BE2C (cell line): ENCODE measurements at regions not wholly inside any gene's neighbourhood (a gene's known extent, or its start where the extent isn't known, plus 50 kb on each side); places are given as distances from the start of the nearest gene placed in this dataset.

Source experiments
- DNase-seq: peaks from one replicate; pipeline ENCODE4 v3.0.0-alpha.2; 2020
- H3K27me3 ChIP-seq: fragments of 250-450 bp; sonication (Bioruptor Pico); 2 replicates; pipeline ENCODE4 v1.5.1; 2020; ENCODE audit warnings: mild to moderate bottlenecking
- H3K36me3 ChIP-seq: fragments of 250-450 bp; sonication (Bioruptor Pico); 2 replicates; pipeline ENCODE4 v1.5.1; 2020; ENCODE audit warnings: mild to moderate bottlenecking
- H3K4me1 ChIP-seq: fragments of 250-450 bp; sonication (Bioruptor Pico); 2 replicates; pipeline ENCODE4 v1.5.1; 2020
- H3K4me3 ChIP-seq: 2 replicates; pipeline ENCODE4 v1.5.1; 2011; ENCODE audit warnings: low read depth, low read length
- H3K9me3 ChIP-seq: fragments of 250-450 bp; sonication (Bioruptor Pico); 2 replicates; pipeline ENCODE4 v1.5.1; 2020
- CTCF ChIP-seq: IDR thresholded peaks from 2 replicates; pipeline ENCODE4 v1.5.1; 2012; ENCODE audit warnings: mild to moderate bottlenecking, low read depth, low read length

DNA sequence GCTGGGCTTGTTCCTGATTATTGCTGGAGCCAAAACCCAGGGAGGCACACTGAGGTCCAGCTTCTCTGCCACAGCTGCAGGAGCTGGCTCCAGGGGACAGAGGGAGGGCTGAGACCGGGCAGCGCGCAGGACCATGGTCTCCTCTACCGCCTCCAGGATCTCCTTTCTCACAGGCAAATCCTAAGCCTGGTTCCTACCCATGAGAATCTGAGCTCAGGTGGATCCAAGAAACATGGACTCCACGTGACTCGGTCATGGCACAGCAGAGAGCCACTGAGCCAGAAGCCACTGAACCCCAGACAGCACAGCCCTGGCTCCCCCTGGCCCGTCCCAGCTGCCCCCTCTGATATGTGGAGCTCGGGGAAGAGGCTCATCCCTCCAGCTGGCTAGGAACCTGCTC lies 653.4 kb upstream of the ID2 start:
- Histone ChIP-seq H3K9me3 (no peaks in the 10 kb centered on the region), H3K36me3 (no peaks in the 10 kb centered on the region), H3K27me3 (no peaks in the 10 kb centered on the region), H3K4me3 (no peak overlapping the region), H3K4me1 (no peaks in the 10 kb centered on the region)
- DNase-seq, result no peak
- no peak for TF ChIP-seq CTCF

DNA sequence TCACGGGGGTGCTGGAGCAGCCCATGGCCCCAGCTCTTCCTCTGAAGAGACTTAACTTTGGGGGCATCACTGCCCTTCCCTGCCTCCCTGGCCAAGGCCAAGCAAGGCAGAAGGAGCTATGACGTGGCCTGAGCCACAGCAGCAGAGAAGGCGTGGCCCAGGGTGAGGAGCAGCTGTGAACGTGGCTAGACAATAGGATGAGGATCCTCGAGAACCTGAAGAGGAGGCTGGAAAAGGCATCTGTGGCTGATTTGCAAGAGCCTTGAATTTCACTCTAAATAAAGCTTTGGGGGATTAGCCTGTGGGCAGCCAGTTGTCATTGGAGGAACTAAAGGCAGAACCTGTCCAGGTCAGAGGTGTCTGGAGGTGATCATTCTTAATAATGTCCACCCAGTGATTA lies 652.9 kb upstream of the ID2 start:
- Histone ChIP-seq H3K36me3 (no peaks in the 10 kb centered on the region), H3K4me1 (no peaks in the 10 kb centered on the region), H3K9me3 (no peaks in the 10 kb centered on the region), H3K4me3 (no peak overlapping the region), H3K27me3 (no peaks in the 10 kb centered on the region)
- no peak for TF ChIP-seq CTCF
- DNase-seq, result no peak

DNA sequence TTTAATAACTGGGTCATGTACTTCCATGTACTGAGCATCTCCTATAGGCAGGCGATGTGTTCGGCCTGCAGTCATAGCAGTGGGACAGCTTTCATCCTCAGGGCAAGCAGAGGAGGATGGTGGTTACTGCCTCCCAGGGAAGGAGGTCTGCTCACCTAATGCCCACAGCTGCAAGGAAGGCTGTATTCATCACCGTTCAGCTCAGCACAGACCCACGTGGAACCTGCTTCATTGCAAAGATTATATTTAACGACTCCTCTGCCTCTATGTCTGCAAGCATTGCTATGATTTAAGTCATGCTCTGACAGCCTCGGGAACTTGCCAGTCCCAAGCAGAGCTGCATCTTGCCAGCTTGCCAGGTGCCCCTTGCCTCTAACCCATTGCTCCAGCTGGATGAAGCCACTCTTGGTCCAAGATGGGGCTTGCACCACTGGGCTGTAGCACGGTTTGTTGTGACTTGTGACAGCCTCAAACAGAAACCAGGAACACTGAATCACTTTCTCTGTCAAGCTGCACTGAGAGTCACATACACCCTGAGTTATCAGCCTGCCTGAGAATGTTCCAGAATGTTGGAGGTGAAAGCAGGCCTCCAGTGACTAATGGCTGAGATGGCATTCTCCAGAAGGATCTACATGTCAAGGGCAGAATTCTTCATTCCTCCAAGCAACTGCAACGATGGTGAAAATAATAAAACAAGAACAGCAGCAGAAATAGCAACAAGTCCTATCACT lies 651.1 kb upstream of the ID2 start:
- H3K27me3 ChIP-seq, result no peaks in the 10 kb centered on the region
- no peak overlapping the region for H3K4me3 ChIP-seq
- no peaks in the 10 kb centered on the region for H3K4me1 ChIP-seq
- no peak for DNase-seq
- no peak for TF ChIP-seq CTCF
- no peaks in the 10 kb centered on the region for H3K36me3 ChIP-seq
- no peaks in the 10 kb centered on the region for H3K9me3 ChIP-seq

GRCh38 chr2:8031370-8031769 lies 650.5 kb upstream of the ID2 start:
- no peak for DNase-seq
- no peak for TF ChIP-seq CTCF
- Histone ChIP-seq H3K27me3 (no peaks in the 10 kb centered on the region), H3K4me3 (no peak overlapping the region), H3K36me3 (no peaks in the 10 kb centered on the region), H3K4me1 (no peaks in the 10 kb centered on the region), H3K9me3 (no peaks in the 10 kb centered on the region)

GRCh38 chr2:8033546-8034096 lies 648.2 kb upstream of the ID2 start:
- DNase-seq, result no peak
- no peaks in the 10 kb centered on the region for H3K4me1 ChIP-seq
- H3K36me3 ChIP-seq, result no peaks in the 10 kb centered on the region
- no peak for TF ChIP-seq CTCF
- no peak overlapping the region for H3K4me3 ChIP-seq
- H3K9me3 ChIP-seq, result no peaks in the 10 kb centered on the region
- H3K27me3 ChIP-seq, result no peaks in the 10 kb centered on the region

DNA sequence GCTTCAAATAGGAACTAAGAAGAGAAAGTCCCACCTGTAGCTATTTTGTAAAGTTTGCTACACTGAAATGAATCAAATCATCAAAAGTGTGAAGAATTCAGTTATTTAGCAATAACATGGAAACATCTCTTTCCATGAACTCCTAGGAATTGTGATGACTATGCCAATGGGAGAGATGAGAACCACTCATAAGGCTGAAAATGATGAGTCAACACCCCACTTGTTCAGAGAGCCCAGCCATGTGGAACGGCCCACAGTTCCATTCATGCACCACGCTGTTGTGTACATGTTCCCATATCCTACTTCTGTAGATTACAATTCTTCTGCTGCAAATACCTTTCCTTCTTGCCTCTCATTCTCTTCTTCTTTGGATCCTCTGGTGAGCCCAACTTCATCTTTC lies 645.5 kb upstream of the ID2 start:
- no peaks in the 10 kb centered on the region for H3K4me1 ChIP-seq
- TF ChIP-seq CTCF, result no peak
- DNase-seq, result no peak
- no peaks in the 10 kb centered on the region for H3K27me3 ChIP-seq
- H3K36me3 ChIP-seq, result no peaks in the 10 kb centered on the region
- H3K4me3 ChIP-seq, result no peak overlapping the region
- no peaks in the 10 kb centered on the region; the same call in 1 of the 2 replicates for H3K9me3 ChIP-seq
